A673 (cell line): ENCODE measurements at regions not wholly inside any gene's neighbourhood (a gene's known extent, or its start where the extent isn't known, plus 50 kb on each side); places are given as distances from the start of the nearest gene placed in this dataset.

Experiments used
- BruUV-seq: library from RNA; stranded (reverse); fragments of 400-500 nt; replicated peaks from 2 replicates; lab custom pipeline; 2021; lab: Mats Ljungman, UMichigan
- CTCF ChIA-PET: fragments of 300-600 bp; sonication (Branson Sonifier 250); formaldehyde crosslinking; loops from one replicate; lab custom pipeline; 2022; ENCODE audit warnings: antibody characterized with exemption; lab: Charles Lee
- POLR2A ChIA-PET: fragments of 300-600 bp; sonication (Branson Sonifier 250); formaldehyde crosslinking; loops from one replicate; lab custom pipeline; 2022; ENCODE audit warnings: antibody characterized with exemption; ENCODE audit not compliant: low non-redundant PET; lab: Charles Lee
- DNase-seq: peaks from one replicate; pipeline ENCODE4 v3.0.0-alpha.2; 2015; ENCODE audit warnings: low spot score
- H3K27ac ChIP-seq: fragments of 200-600 bp; sonication (generic); 2 replicates; pipeline ENCODE4 v1.5.1; 2016; ENCODE audit warnings: mixed run types, low read depth, mild to moderate bottlenecking, mixed read lengths, antibody characterized with exemption, low read length; ENCODE audit not compliant: poor library complexity, severe bottlenecking
- H3K27me3 ChIP-seq: fragments of 200-600 bp; sonication (generic); replicated peaks from 2 replicates; pipeline ENCODE4 v1.6.1; 2017; ENCODE audit warnings: mixed run types, low read depth, mild to moderate bottlenecking, mixed read lengths, antibody characterized with exemption, low read length; ENCODE audit not compliant: insufficient read depth, poor library complexity
- H3K36me3 ChIP-seq: fragments of 200-600 bp; sonication (generic); 2 replicates; pipeline ENCODE4 v1.6.1; 2016; ENCODE audit warnings: mixed run types, mild to moderate bottlenecking, mixed read lengths, antibody characterized with exemption, low read length; ENCODE audit not compliant: insufficient read depth, poor library complexity, severe bottlenecking
- H3K4me1 ChIP-seq: fragments of 200-600 bp; sonication (generic); 2 replicates; pipeline ENCODE4 v1.6.1; 2017; ENCODE audit warnings: mixed run types, mild to moderate bottlenecking, mixed read lengths, antibody characterized with exemption, low read length; ENCODE audit not compliant: insufficient read depth, poor library complexity, severe bottlenecking
- H3K4me3 ChIP-seq: fragments of 200-600 bp; sonication (generic); 2 replicates; pipeline ENCODE4 v1.5.1; 2016; ENCODE audit warnings: low read depth, mixed run types, mild to moderate bottlenecking, mixed read lengths, low read length; ENCODE audit not compliant: poor library complexity, severe bottlenecking
- H3K9me3 ChIP-seq: fragments of 200-600 bp; sonication (generic); 2 replicates; pipeline ENCODE4 v1.6.1; 2016; ENCODE audit warnings: mixed run types, low read depth, mild to moderate bottlenecking, mixed read lengths, antibody characterized with exemption, low read length; ENCODE audit not compliant: poor library complexity, severe bottlenecking
- CTCF ChIP-seq: fragments of 300-800, 200-600 bp; sonication (generic); conservative IDR thresholded peaks from 2 replicates; pipeline ENCODE4 v1.5.1; 2017; ENCODE audit warnings: low read depth, mild to moderate bottlenecking, antibody characterized with exemption, low read length, moderate library complexity, mixed read lengths
- EZH2 ChIP-seq: fragments of 200-600 bp; sonication (generic); IDR thresholded peaks from 2 replicates; pipeline ENCODE4 v1.6.1; 2017; ENCODE audit warnings: borderline replicate concordance, low read depth, mild to moderate bottlenecking, mixed read lengths, antibody characterized with exemption, low read length; ENCODE audit not compliant: poor library complexity, severe bottlenecking
- intact Hi-C: fragments of 100-400 bp; cut with micrococcal nuclease; formaldehyde crosslinking; loops from one replicate; pipeline ENCODE4 v1.10.0; 2022; ENCODE audit not compliant: unreplicated experiment

- intact Hi-C loops: no loop called here
- ChIA-PET POLR2A (no interaction called here), CTCF (interaction anchor here (0.6 kb wide), 1 partner anchor 641 kb away, joined by 4 read pairs; no protein-coding TSS in a partner anchor)
- Histone ChIP-seq H3K9me3 (no peaks in the 10 kb centered on the region), H3K4me1 (no peaks in the 10 kb centered on the region), H3K27me3 (peaks cover 4% of the 10 kb centered on the region), H3K4me3 (no peak overlapping the region), H3K27ac (no peak overlapping the region), H3K36me3 (no peaks in the 10 kb centered on the region)
- BruUV-seq: no TSS peak
- DNase-seq: no peak
- no peak for TF ChIP-seq CTCF
- no peak for TF ChIP-seq EZH2
Measured at GRCh38 chr2:22992441-22992840, 392.5 kb upstream of the KLHL29 start.

GRCh38 chr2:22993250-22993649 lies 391.7 kb upstream of the KLHL29 start:
- ChIA-PET POLR2A (no interaction called here), CTCF (no interaction called here)
- H3K4me1 ChIP-seq: no peaks in the 10 kb centered on the region
- intact Hi-C loops: no loop called here
- H3K27ac ChIP-seq: no peak overlapping the region
- H3K9me3 ChIP-seq: no peaks in the 10 kb centered on the region
- H3K4me3 ChIP-seq: no peak overlapping the region
- TF ChIP-seq CTCF (no peak), EZH2 (no peak)
- BruUV-seq: no TSS peak
- no peak for DNase-seq
- H3K36me3 ChIP-seq: no peaks in the 10 kb centered on the region
- H3K27me3 ChIP-seq: peaks cover 4% of the 10 kb centered on the region

GRCh38 chr2:22995576-22995975 lies 389.4 kb upstream of the KLHL29 start:
- H3K9me3 ChIP-seq: no peaks in the 10 kb centered on the region
- no peak for DNase-seq
- POLR2A ChIA-PET: no interaction called here
- CTCF ChIA-PET: no interaction called here
- no peaks in the 10 kb centered on the region for H3K36me3 ChIP-seq
- H3K27ac ChIP-seq: no peak overlapping the region
- H3K4me3 ChIP-seq: no peak overlapping the region
- peaks cover 4% of the 10 kb centered on the region for H3K27me3 ChIP-seq
- no peaks in the 10 kb centered on the region for H3K4me1 ChIP-seq
- TF ChIP-seq EZH2: no peak
- intact Hi-C loops: no loop called here
- no TSS peak for BruUV-seq

GRCh38 chr2:22996911-22997310 lies 388.1 kb upstream of the KLHL29 start:
- Histone ChIP-seq H3K4me3 (no peak overlapping the region), H3K27me3 (no peaks in the 10 kb centered on the region), H3K27ac (no peak overlapping the region), H3K36me3 (no peaks in the 10 kb centered on the region), H3K9me3 (no peaks in the 10 kb centered on the region), H3K4me1 (no peaks in the 10 kb centered on the region)
- TF ChIP-seq CTCF (no peak), EZH2 (no peak)
- no TSS peak for BruUV-seq
- CTCF ChIA-PET: no interaction called here
- POLR2A ChIA-PET: no interaction called here
- no peak for DNase-seq
- intact Hi-C loops: no loop called here
